GM19328 (cell line): ENCODE measurements at regions not wholly inside any gene's neighbourhood (a gene's known extent, or its start where the extent isn't known, plus 50 kb on each side); places are given as distances from the start of the nearest gene placed in this dataset.
A peak's percentile ranks its signal among the peaks of the same experiment; 100 is the strongest.

Experiments used
- ATAC-seq: cut with Tn5 transposase; IDR thresholded peaks from one replicate; pipeline ENCODE4 v1.9.1; 2021; ENCODE audit warnings: mild to moderate bottlenecking, moderate library complexity; ENCODE audit not compliant: unreplicated experiment

DNA sequence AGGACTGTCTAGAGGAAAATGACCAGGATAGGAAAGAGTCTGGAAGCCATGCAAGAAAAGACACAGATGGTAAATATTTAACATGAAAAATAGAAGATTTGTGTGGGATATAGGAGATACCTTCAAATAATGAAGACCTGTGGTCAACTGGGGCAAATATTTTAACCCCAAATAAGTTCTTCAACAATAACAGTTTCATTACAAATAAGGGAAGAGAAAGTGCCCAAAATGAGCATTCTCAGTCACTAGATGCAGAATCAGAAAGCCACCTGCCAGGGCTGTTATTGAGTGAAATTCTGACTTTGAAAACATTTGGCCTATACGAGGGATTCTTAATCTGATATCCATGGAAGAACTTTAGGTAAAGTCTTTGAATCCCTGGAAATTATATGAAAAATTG is 231.2 kb upstream of the PLEKHG7 start:
- peak; percentile 32 for ATAC-seq

DNA sequence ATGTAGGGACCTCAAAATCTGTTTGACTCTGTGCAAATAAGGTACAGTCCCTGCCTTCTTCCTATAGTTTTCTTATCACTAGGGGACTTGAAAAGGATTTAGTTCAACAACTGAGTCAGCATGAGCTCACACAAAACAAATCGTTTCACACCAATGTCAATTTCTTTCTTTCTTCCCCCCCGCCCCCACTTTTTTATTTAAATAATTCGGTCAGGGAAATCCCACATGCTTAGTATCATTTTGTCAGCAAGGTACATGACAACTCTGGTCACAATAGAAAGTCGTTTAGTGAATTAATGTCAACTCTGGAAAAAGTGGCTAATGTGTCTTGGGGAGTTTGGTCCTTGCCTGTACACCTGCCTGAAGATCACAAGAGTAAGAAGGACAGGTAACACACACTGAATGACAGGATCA is 232.2 kb upstream of the PLEKHG7 start:
- no peak for ATAC-seq

DNA sequence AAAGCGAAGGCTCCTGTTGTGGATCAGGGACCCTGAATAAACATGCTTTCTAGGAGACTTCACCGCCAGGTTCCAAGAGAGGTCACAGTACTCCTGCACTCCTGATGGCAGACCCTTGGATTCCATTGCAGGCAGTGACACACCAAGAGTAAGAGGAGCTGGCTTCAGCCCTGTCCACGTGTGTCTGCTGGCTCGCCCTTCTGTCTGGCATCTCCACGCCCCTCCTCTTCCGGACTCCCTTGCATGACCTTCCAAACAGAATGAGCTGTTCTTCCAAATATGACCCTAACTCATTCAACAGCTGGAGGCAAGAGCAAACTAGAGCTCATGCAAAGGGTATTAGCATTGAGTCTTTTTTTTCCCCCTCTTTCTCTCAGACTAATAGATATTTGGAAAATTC is 233.0 kb upstream of the PLEKHG7 start:
- ATAC-seq: no peak

DNA sequence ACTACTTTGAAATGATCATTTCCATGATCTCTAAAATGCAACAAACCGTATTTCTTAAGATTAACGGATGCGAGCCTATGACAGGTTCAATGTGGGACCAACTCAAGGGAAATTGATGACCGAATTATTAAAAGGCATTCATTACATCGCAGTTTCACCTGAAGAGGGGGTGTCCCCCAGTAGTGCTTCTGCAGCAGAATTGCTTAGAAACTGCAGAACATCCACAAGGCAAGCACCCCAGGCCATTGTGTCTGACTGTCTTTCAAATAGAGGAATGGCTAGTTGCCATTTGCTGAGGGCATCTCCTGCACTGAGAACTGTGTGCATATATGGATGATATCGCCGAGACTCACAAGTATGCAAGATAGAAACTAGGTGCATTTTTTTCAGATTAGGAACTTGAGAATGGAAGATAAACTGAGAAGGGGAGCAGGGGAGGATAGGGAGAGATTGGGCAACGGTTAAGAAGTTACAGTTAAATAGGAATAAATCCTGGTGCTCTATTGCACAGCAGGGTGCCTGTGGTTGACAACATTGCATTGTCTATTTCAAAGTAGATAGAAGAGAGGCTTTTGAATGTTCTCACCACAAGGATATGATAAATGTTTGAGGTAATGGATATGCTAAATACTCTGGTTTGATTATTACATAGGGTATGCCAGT is 234.3 kb upstream of the PLEKHG7 start:
- no peak for ATAC-seq

DNA sequence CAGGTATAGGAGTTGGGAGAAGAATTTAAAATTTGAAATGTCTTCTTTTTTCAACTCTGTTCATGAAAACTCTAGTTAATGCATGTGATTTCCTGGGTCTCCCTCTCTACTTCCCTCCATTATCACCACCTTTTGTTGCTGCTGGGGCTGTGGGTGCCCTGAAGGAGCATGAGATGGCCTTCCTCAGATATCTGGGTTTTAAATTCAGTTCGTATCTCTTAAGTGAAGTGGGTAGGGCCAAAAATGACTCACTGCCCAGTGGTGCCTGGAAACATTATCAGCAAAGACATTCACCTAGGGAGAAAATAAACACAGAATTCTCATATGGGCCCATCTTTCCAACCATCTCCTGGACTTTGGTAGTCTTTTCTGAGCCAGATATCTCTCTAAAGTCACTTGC is 234.9 kb upstream of the PLEKHG7 start:
- ATAC-seq: no peak

DNA sequence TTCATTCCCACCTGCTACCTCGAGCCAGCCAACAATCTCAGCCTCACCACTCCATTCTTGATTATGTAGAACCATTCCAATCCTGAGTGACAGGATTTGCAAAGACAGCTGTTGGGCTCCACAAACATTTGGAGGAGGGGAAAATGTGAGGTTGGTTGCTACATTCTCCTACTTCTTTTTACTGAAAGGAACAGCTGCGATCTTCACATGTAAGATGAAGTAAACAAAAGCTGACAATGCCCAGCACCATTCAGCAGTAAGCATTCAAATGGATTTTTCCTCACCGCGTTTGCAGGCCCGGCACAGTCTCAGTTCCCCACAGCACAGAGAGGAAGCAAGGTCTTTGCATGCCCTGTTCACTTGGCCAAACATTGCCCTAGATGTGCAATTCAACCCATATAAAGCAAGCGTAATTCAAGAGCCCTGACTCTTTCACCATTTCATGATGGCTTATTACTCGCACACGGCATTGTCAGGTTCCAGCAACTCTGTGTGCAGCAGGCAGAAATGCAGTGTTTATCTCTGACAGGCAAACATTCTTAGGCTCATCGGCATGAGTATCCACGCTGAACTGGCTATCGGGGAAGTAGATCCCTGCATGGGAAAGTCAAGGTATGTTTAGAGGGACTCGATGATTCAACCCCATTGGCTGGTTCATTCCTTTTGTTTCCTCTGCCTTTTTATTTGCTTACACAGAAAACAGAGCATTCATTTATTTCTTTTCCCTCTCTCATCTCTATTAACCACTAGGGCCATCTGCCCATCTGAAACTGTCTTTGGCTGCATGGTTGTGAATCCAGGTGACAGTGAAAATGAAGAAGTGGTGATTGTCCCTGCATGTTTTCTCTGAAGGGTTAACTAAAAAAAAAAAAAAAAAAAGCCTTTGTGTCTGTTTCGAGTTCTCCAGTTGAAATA is 236.1 kb upstream of the PLEKHG7 start:
- peak; percentile 37 for ATAC-seq

DNA sequence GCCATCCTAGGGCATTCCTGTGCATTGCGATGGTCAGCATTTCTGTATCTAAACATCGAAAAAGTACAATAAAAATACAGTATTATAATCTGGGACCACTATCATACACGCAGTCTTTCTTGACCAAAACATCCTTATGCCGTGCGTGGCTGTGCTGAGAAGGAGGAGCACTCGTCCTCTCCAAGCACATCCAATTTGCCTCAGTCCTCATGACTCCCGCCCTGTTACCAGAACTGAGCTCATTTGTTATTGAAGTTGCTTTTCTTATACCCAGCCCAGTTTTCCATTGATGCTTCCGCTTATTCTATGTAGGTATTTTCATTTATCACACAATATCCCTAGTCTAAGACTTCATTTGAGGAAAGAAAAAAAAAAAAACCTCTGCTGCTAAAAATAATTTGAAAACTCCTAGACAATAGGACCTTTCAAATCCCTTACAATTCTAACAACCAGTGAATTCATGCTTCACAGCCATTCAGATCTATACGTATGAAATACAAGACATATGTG is 236.9 kb upstream of the PLEKHG7 start:
- no peak for ATAC-seq

DNA sequence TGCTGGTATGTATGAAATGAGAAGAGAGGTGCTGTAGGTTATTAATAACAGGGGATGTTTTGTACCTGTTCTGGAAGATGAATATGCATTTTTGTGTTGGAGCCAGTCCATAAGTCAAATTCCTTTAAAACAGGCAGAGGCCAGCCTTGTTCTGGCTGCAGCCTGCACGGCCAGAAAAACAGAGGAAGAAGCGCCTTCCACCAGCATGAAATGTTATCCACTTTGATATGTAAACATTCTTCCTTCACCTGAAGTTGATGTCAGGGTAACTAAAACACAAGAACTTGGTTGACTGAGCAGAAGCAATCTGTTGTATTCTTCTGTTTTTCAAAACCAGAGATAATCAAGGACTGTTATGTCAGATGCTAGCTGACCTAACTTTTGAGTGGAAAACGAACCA is 237.9 kb upstream of the PLEKHG7 start:
- no peak for ATAC-seq

DNA sequence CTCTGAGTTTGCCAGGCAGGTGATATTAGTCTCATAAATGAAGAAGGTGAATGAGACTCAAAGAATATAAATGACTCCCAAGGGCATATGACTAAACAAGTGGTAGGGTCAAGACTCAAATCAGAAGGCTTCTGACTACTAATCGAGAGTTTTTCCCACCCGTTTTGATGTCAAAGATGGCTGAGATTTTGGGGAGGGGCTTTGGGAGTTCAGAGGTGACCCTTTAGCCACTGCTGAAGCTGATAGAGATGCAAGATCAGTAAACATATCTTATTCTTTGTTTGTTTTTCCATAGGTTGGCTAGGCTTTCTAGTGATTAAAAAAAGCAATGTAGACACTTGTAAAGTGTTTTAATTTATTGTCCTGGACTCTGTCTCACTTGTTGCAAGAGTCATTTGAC is 239.6 kb upstream of the PLEKHG7 start:
- ATAC-seq: no peak

DNA sequence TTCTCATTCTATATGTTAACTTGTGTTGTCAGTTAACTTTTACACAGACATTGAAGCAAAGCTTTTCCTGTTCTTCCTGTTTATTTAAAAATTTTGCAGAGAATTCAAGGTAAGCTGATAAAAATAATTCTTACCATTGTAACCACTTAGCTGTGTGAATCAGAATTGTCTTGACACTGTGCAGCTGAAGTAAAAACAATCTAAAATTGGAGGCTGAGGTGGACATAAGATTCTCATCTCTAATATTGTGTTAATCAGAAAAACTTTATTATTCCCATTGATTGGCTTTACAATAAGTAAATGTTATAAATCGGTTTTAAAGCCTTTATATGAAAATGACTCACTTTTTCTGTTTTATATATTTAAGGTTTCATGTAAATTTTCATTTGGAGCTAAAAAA is 240.3 kb upstream of the PLEKHG7 start:
- no peak for ATAC-seq

DNA sequence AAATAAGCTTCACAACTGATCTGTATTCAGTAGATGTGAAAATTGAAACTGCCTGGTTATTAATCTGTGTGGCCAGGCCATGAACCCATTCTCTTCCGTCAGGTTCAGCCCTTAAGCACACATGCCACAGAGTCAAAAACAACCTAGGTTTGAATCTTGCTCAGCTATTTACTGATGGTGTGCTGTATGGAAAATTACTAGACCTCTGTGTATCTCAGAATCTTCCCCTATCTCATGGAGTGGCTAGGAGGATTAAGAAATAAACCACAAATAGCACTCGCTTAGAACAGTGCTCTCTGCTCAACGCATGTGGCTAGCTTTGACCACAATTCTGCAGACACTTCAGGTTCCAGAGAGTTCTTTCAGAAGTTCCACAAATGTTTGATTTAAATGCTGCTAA is 240.7 kb upstream of the PLEKHG7 start:
- ATAC-seq: peak; percentile 44

DNA sequence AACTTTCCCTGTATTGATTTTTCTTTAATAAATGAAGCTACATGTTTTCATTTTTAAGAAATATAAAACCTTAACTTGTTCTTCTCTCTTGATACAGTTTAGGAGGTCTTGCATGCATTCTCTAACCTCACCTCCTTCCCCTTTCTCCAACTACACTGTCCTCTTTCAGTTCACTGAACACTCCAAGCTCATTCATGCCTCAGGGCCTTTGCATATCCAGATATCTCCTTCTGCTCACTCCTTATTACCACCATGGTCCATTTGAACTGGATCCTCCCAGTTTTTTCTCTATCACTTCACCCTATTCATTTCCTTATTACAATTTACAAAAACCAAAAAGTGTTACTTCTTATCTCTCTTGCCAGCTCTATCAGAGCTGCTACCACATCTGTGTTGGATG is 242.9 kb upstream of the PLEKHG7 start:
- no peak for ATAC-seq

DNA sequence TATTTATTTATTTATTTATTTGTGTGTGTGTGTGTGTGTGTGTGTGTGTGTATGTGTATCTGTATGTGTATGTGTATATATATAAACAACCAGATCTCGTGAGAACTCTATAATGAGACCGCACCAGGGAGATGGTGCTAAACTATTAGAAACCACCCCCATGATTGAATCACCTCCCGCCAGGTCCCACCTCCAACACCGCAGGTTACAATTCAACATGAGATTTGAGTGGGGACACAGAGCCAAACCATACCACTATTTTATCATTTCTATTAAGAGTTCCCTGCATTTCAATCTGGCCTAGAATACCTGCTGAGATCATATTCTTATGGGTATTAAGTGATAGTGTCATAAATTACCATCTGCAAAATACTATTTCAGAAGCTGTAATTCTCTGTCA is 243.8 kb upstream of the PLEKHG7 start:
- no peak for ATAC-seq

DNA sequence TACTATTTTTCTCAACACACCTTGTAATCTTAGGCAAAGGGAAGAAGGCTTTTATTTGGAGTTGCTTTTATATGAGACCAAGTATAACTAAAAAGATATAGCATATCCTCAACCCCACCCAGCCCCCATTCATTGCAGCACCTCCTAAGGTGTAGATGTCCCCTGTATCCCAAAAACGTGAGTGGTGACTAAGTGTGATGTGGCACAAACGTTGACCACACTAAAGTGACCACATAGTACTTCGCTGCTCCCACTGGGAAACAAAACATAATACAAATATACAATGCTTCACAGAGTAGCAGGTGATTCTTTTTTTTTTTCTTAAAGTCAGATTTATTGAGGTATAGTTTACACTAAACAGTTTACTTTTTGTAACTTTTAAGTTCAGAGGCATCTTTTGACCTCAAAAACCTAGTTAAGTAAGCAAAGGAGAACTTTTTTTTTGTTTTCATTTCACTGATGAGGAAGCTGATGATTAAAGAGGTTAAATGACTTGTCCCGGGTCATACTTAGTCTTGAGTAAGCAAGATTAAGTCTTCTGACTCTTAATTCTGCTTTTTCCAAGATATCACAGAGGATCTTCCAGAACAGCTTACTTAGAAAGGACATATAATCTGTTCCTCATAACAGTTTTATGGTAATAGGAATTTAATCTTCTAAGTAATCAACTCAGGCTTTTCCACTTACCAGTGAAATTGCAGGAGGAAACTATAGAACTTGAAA is 245.2 kb upstream of the PLEKHG7 start:
- no peak for ATAC-seq

DNA sequence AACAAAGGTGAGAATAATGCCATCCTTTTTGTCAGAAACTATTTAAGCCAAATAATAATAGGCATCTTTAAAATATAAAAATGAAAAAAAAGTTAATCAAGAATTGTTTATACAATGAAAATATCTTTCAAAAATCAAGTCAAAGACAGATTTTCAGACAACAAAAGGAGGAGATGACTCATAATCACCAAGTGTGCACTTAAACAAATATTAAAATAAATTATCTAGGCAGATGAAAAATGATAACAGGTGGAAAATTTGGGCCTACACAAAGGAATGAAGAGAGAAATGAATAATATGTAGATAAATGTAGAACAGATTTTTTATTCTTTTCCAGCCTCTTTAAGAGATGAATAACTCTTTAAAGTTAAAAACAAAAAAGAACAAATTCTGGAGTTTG is 250.0 kb upstream of the PLEKHG7 start:
- ATAC-seq: no peak

DNA sequence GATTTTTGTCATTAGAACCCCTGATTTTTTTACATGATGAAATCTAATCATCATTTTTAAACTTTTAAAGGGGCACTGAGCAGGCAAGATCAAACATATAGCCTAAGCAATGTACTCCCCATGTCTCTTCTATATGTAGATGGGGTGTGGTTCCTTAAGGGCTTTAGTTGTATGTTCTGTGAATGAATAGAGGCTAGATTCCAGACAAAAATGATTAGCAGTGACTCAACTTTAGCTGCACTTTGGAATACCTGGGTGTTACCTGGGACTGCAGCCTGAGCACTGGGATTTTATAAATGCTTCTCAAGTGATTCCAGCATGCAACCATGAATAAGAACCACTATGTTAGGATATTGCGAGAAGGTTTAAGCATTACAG is 256.7 kb upstream of the PLEKHG7 start:
- peak; percentile 3 for ATAC-seq

DNA sequence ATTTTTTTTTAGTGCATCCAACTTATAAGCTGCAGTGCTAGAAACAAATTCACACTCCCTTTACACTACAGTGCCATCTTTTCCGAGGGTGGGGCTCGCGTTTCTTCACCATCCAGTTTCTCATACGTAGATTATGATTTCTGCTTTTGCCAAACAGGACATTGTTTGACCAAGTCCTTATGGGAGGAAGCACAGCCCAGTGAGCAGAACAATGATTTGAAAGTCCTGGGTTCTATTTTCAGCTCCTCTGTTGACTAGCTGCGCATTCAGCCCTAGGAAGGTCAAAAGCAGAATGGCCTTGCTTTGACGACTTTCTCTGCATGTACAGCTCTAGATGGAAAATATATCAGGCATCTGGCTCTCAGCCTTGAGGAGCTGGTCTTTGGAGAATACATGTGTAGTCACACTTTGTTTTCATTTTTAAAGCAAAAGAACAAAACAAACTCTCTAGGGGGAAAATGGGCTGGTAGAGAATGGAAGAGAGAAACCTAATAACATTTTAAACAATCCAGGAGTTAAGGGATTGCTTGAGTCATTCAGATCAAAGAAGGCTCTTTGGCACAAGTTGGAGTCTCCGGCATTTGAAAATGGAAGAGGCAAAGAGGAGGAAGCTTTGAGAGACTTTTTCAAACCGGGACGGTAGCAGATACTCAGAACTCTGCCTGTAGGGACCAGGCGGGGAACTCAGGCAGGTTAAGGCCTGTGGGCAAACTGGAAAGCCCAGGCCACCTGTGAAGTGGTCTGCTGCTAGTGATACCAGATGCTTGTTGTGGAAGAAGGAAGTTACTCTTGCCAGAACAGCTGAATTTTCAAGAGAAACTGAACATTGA is 257.3 kb upstream of the PLEKHG7 start:
- peak; percentile 74 for ATAC-seq

DNA sequence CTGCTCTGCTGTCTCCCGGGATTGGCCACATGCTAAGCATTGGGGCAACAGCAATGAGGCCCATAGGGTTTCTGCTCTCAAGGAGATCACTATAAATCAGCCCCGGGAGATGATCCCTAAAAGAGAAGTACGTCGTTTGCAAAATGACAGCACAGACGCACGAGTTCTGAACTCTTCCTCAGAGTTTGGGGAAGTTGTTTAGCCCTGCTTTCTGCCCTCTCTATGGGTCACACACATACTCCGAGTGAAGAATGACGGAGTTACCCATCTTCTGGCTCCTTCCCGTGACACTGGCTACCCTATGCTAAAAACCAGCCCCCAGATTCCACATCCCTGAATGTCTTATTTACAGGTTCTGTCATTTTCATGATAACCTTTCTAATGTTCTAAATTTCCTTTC is 258.0 kb upstream of the PLEKHG7 start:
- peak; percentile 26 for ATAC-seq

DNA sequence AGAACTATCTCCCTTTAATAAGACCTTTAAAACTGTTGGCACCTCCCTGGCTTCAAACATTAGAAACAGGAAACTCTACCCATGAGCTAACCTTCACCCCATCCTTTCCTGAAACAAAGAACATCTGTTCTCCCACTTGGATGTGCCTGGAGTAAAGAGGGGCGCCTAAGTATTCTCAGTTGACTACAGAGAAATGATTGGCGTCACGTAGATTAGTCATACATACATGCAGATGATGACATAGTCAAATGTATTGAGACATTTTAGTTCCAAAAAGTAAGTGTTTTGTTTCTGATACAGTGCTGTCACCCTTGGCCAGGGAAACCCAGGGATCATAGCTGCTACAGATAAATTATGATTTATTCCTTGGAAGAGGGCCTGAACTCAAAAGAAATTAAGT is 260.0 kb upstream of the PLEKHG7 start:
- no peak for ATAC-seq

DNA sequence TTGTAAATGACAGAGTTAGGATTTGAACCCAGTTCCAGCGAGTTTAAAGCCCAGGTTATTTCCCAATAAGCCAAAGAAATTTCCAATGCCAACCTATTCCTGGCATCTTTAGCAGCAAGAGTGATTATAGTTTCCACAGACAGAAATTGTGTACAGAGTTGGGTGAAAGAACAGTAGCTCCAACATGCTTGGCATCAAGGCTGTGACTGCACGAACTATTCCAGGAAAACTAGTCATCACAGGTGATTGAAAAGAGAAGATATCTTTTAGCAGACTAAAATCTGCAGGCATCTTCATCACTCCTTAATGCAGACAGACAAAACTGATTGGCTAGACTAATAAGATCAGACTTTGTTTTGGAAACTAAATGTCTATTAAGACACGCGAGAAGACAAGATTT is 262.7 kb upstream of the PLEKHG7 start:
- no peak for ATAC-seq

DNA sequence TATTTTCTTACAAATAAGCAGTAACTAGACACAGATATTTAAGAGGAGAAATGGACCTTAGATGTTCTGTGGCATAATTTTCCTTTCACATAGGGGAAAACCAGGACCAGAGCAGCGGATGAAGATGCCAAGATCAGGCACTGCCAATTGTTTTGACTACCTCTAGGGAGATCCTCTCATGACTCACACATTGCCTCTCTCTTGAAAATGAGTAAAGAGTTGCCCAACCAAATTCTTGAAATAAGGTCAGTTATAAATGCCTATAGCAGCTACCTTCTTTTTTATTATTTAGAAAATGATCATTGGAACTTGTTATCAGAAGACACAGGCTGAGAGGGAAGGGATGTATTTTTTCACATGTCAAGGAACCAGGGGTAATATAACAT is 263.4 kb upstream of the PLEKHG7 start:
- no peak for ATAC-seq
